Parathyroid adenoma (tissue), 2 donors: ENCODE measurements at regions not wholly inside any gene's neighbourhood (a gene's known extent, or its start where the extent isn't known, plus 50 kb on each side); places are given as distances from the start of the nearest gene placed in this dataset.

ENCODE experiments used
- H2AFZ ChIP-seq: fragments of 300-600 bp; sonication (generic); one replicate; pipeline ENCODE4 v1.7.0; 2017; ENCODE audit warnings: antibody characterized with exemption, mild to moderate bottlenecking
- H3K27ac ChIP-seq: fragments of 300-600 bp; sonication (generic); one replicate; pipeline ENCODE4 v1.7.0; 2017
- H3K27me3 ChIP-seq: fragments of 300-600 bp; sonication (generic); one replicate; pipeline ENCODE4 v1.7.0; 2017; ENCODE audit warnings: low read length; ENCODE audit not compliant: control insufficient read depth, insufficient read depth
- H3K36me3 ChIP-seq: fragments of 300-600 bp; sonication (generic); one replicate; pipeline ENCODE4 v1.7.0; 2017; ENCODE audit warnings: low read length; ENCODE audit not compliant: control insufficient read depth, insufficient read depth
- H3K4me1 ChIP-seq: fragments of 300-600 bp; sonication (generic); one replicate; pipeline ENCODE4 v1.7.0; 2017; ENCODE audit warnings: control low read depth
- H3K4me2 ChIP-seq: fragments of 300-600 bp; sonication (generic); one replicate; pipeline ENCODE4 v1.7.0; 2017; ENCODE audit warnings: low read length
- H3K4me3 ChIP-seq: fragments of 300-600 bp; sonication (generic); one replicate; pipeline ENCODE4 v1.7.0; 2017; ENCODE audit warnings: low read depth, low read length
- H3K79me2 ChIP-seq: fragments of 300-600 bp; sonication (generic); one replicate; pipeline ENCODE4 v1.7.0; 2017; ENCODE audit warnings: control low read depth
- H3K9ac ChIP-seq: fragments of 300-600 bp; sonication (generic); one replicate; pipeline ENCODE4 v1.7.0; 2017; ENCODE audit warnings: mild to moderate bottlenecking
- H3K9me3 ChIP-seq: fragments of 300-600 bp; sonication (generic); one replicate; pipeline ENCODE4 v1.7.0; 2017; ENCODE audit warnings: low read length; ENCODE audit not compliant: control insufficient read depth
- TF ChIP-seq, protein P1 (sequence below): fragments of 300-600 bp; sonication (generic); IDR thresholded peaks from one replicate; pipeline ENCODE4 v1.7.0; 2017; ENCODE audit warnings: antibody characterized with exemption, mild to moderate bottlenecking
- donor health status: primary hyperparathyroidism.

DNA sequence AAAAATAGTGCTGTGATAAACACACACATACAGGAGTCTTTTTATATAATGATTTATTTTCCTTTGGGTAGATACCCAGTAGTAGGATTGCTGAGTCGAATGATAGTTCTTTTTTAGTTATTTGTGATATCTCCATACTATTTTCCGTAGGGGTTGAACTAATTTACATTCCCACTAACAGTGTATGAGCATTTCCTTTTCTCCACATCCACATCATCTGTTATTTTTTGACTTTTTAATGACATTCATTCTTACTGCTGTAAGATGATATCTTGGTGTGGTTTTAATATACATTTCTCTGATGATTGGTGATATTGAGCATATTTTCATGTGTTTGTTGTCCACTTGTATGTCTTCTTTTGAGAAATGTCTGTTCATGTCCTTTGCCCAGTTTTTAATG is 78.3 kb downstream of the NIBAN1 start:
- H3K4me3 ChIP-seq, result no peak overlapping the region
- no peaks in the 10 kb centered on the region for H3K36me3 ChIP-seq
- no peak overlapping the region for H3K27ac ChIP-seq
- no peak overlapping the region for H3K4me2 ChIP-seq
- H3K79me2 ChIP-seq, result no peaks in the 10 kb centered on the region
- TF ChIP-seq, protein P1, sequence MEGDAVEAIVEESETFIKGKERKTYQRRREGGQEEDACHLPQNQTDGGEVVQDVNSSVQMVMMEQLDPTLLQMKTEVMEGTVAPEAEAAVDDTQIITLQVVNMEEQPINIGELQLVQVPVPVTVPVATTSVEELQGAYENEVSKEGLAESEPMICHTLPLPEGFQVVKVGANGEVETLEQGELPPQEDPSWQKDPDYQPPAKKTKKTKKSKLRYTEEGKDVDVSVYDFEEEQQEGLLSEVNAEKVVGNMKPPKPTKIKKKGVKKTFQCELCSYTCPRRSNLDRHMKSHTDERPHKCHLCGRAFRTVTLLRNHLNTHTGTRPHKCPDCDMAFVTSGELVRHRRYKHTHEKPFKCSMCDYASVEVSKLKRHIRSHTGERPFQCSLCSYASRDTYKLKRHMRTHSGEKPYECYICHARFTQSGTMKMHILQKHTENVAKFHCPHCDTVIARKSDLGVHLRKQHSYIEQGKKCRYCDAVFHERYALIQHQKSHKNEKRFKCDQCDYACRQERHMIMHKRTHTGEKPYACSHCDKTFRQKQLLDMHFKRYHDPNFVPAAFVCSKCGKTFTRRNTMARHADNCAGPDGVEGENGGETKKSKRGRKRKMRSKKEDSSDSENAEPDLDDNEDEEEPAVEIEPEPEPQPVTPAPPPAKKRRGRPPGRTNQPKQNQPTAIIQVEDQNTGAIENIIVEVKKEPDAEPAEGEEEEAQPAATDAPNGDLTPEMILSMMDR, result no peak
- H2AFZ ChIP-seq, result no peak overlapping the region
- H3K4me1 ChIP-seq, result no peaks in the 10 kb centered on the region
- H3K9me3 ChIP-seq, result no peaks in the 10 kb centered on the region
- no peak overlapping the region for H3K9ac ChIP-seq
- no peaks in the 10 kb centered on the region for H3K27me3 ChIP-seq

DNA sequence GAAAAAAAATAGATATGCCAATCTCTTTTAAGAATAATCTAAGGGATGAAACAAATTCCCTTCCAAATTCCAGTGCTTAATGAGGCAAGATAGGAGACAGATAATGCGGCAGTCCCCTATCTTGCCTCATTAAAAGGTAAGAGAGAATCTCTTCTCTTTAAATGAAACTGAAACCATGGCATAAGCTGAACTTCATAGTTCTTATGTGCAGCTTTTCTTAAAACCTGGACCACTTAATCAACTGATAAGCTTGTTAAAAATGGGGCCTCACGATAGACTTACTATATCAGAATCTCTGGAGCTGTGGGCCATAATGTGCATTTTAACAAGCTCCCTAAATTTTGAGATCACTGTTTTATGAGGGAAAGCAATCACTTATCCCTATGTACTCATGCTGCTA is 79.2 kb downstream of the NIBAN1 start:
- TF ChIP-seq, protein P1, result no peak
- Histone ChIP-seq H3K9me3 (no peaks in the 10 kb centered on the region), H3K36me3 (no peaks in the 10 kb centered on the region)

DNA sequence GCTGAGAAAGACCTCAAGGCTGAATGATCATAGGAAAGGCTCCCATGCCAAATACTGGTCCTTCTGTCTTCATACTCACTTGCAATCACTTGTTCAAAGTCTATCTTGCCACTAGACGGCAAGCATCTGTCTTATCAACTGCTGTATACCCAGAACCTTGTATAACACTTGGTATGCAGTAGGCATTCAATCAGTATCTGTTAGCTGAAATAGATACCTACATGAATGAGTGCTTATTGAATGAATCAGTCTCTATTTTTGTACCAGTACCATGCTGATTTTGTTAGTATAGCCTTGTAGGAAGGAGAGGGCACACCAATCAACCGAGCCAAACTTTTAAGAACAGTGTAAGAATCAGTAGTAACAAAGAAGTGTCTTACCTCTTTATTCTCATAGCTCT is 80.6 kb downstream of the NIBAN1 start:
- H3K4me1 ChIP-seq, result no peaks in the 10 kb centered on the region
- no peak overlapping the region for H3K9ac ChIP-seq
- no peaks in the 10 kb centered on the region for H3K9me3 ChIP-seq
- no peaks in the 10 kb centered on the region for H3K27me3 ChIP-seq
- no peaks in the 10 kb centered on the region for H3K79me2 ChIP-seq
- no peak overlapping the region for H3K4me2 ChIP-seq
- H3K36me3 ChIP-seq, result no peaks in the 10 kb centered on the region
- H3K4me3 ChIP-seq, result no peak overlapping the region
- no peak overlapping the region for H2AFZ ChIP-seq
- TF ChIP-seq, protein P1, result no peak
- no peak overlapping the region for H3K27ac ChIP-seq

More for the DNA sequence above, 79.2 kb downstream of the NIBAN1 start:
- Histone ChIP-seq H3K79me2 (no peaks in the 10 kb centered on the region), H3K9ac (no peak overlapping the region), H3K27me3 (no peaks in the 10 kb centered on the region), H3K4me3 (no peak overlapping the region), H3K4me1 (no peaks in the 10 kb centered on the region), H3K27ac (no peak overlapping the region), H3K4me2 (no peak overlapping the region), H2AFZ (no peak overlapping the region)

DNA sequence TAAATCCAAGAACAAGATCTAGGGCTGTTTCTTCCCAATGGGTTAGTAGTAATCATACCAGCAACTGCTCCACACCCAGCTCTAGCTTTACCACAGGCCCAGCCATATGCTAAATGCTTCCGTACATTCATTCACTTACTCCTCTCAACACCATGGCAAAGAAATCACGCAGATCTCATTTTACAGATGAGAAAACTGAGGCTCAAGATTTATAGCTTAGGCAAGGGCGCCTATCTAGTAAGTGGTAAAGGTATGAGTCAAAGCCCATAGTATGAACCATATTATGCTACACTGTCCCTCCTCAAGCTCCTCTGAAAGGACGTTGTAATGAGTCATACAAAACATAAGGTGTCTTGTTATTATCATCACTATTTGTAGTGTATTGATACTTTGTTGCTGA is 82.2 kb downstream of the NIBAN1 start:
- H3K4me2 ChIP-seq, result no peak overlapping the region
- H3K36me3 ChIP-seq, result no peaks in the 10 kb centered on the region
- H3K79me2 ChIP-seq, result no peaks in the 10 kb centered on the region
- H3K9me3 ChIP-seq, result no peaks in the 10 kb centered on the region
- no peak overlapping the region for H2AFZ ChIP-seq
- H3K4me1 ChIP-seq, result no peaks in the 10 kb centered on the region
- no peak overlapping the region for H3K9ac ChIP-seq
- TF ChIP-seq, protein P1, result no peak
- H3K27ac ChIP-seq, result no peak overlapping the region
- no peak overlapping the region for H3K4me3 ChIP-seq
- no peaks in the 10 kb centered on the region for H3K27me3 ChIP-seq

DNA sequence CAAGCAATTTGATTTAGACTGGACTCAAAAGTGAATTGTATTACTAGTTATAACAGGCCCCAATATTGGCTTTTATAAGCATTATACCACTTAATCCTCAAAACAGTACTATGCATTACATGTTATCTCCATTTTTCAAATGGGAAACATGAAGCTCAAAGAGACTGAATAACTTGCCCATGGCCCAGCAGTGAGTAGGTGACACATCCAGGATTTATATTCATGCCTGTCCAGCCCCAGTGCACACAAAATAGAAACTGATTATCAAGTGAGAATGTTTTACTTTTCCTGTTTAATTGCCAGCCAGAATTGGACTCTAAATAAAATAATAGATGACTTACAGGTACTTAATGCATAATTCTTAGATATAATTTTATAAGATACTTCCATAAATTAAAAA is 82.9 kb downstream of the NIBAN1 start:
- no peaks in the 10 kb centered on the region for H3K79me2 ChIP-seq
- no peak overlapping the region for H2AFZ ChIP-seq
- H3K4me1 ChIP-seq, result no peaks in the 10 kb centered on the region
- TF ChIP-seq, protein P1, result no peak
- H3K27me3 ChIP-seq, result no peaks in the 10 kb centered on the region
- no peak overlapping the region for H3K4me2 ChIP-seq
- H3K9me3 ChIP-seq, result no peaks in the 10 kb centered on the region
- no peak overlapping the region for H3K27ac ChIP-seq
- no peak overlapping the region for H3K9ac ChIP-seq
- H3K36me3 ChIP-seq, result no peaks in the 10 kb centered on the region
- no peak overlapping the region for H3K4me3 ChIP-seq
